ENCODE measurements at regions not wholly inside any gene's neighbourhood (a gene's known extent, or its start where the extent isn't known, plus 50 kb on each side); places are given as distances from the start of the nearest gene placed in this dataset.

DNA sequence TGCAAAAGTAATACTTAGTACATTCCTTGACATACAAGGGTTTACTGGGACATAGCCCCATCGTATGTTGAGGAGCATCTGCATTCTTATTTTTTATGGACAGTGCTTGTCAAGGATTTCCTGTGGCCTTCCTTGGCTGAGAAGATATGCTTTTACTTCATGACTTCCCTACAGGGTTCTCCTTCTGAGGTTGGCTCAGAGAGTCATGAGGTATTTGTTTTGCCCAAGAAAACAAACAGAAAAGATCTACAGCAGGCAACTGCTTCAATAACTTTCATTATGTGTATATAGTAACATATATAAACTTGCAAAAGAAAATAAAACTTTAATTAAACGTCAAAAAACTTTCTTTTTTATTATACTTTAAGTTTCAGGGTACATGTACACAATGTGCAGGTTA is 577.2 kb upstream of the SEMA3D start:
- ChIA-PET POLR2A (no interaction called here), CTCF (ENCODE audit: low intra/inter-chr PET ratio) (no interaction called here)
- no peak for FAIRE-seq
- Histone ChIP-seq H3K36me3 (ENCODE audit: control insufficient read depth, insufficient read depth, low read length) (no peaks in the 10 kb centered on the region), H2AFZ (ENCODE audit: low read depth, low read length) (no peak overlapping the region), H3K9me3 (replicated peaks; ENCODE audit: control insufficient read depth, insufficient read depth, low read depth, low read length) (no peaks in the 10 kb centered on the region), H3K79me2 (ENCODE audit: control insufficient read depth, insufficient read depth, low read length) (no peaks in the 10 kb centered on the region), H4K20me1 (replicated peaks; ENCODE audit: control insufficient read depth, insufficient read depth, low read length) (no peaks in the 10 kb centered on the region), H3K9ac (ENCODE audit: insufficient read depth in 1 of 2, low read depth in 2 of 2, low read length in 2 of 2) (no peak overlapping the region), H3K9me1 (ENCODE audit: control insufficient read depth, insufficient read depth, low read length) (no peaks in the 10 kb centered on the region), H3K4me3 (no peak overlapping the region), H3K27me3 (ENCODE audit: control insufficient read depth in 2 of 2, insufficient read depth in 2 of 2, low read length in 2 of 2) (no peaks in the 10 kb centered on the region), H3K4me2 (ENCODE audit: insufficient read depth, low read length) (no peak overlapping the region), H3K27ac (ENCODE audit: extremely low read depth, low read depth, low read length) (no peak overlapping the region), H3K4me1 (replicated peaks in 1 of 2; ENCODE audit: control insufficient read depth in 2 of 2, insufficient read depth in 2 of 2, low read length in 2 of 2) (no peaks in the 10 kb centered on the region)
- ATAC-seq: no peak
- in situ Hi-C loops (cut with MboI): no loop called here
- no TSS peak for BruUV-seq (replicated peaks)
- 3% methylated on average over 2 of the region's 2 CpGs for WGBS (ENCODE audit: insufficient coverage, low coverage, missing lambda C conversion rate)
- intact Hi-C loops (cut with micrococcal nuclease): no loop called here
- no peak for DNase-seq (ENCODE audit: extremely low read depth in 1 of 4, low spot score in 3 of 4)
- TF ChIP-seq, protein P1, sequence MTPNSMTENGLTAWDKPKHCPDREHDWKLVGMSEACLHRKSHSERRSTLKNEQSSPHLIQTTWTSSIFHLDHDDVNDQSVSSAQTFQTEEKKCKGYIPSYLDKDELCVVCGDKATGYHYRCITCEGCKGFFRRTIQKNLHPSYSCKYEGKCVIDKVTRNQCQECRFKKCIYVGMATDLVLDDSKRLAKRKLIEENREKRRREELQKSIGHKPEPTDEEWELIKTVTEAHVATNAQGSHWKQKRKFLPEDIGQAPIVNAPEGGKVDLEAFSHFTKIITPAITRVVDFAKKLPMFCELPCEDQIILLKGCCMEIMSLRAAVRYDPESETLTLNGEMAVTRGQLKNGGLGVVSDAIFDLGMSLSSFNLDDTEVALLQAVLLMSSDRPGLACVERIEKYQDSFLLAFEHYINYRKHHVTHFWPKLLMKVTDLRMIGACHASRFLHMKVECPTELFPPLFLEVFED (CRISPR knock-in tag; conservative IDR thresholded peaks at IDR 0.05): no peak
- no peak for TF ChIP-seq HDAC8 (tag; IDR thresholded peaks at IDR 0.05)
- no peak for TF ChIP-seq ZNF75A (CRISPR knock-in tag; IDR thresholded peaks at IDR 0.05)
- no peak for TF ChIP-seq SMC3 (conservative IDR thresholded peaks at IDR 0.05; ENCODE audit: insufficient read depth, low read depth, low read length)
- TF ChIP-seq, protein P2, sequence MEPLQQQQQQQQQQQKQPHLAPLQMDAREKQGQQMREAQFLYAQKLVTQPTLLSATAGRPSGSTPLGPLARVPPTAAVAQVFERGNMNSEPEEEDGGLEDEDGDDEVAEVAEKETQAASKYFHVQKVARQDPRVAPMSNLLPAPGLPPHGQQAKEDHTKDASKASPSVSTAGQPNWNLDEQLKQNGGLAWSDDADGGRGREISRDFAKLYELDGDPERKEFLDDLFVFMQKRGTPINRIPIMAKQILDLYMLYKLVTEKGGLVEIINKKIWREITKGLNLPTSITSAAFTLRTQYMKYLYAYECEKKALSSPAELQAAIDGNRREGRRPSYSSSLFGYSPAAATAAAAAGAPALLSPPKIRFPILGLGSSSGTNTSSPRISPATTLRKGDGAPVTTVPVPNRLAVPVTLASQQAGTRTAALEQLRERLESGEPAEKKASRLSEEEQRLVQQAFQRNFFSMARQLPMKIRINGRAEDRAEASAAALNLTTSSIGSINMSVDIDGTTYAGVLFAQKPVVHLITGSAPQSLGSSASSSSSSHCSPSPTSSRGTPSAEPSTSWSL (CRISPR knock-in tag; IDR thresholded peaks at IDR 0.05; ENCODE audit: borderline replicate concordance): no peak
- no peak for TF ChIP-seq RBM17 (IDR thresholded peaks at IDR 0.05; ENCODE audit: borderline replicate concordance, low read depth, low read length)
- TF ChIP-seq SREBF1 (IDR thresholded peaks at IDR 0.05; ENCODE audit: borderline replicate concordance, low read depth, low read length): no peak
- no peak for TF ChIP-seq CAMTA2 (CRISPR knock-in tag; conservative IDR thresholded peaks at IDR 0.05)
- TF ChIP-seq ZNF347 (CRISPR knock-in tag; IDR thresholded peaks at IDR 0.05; ENCODE audit: low read depth): no peak
- TF ChIP-seq ATF1 (CRISPR knock-in tag; IDR thresholded peaks at IDR 0.05): no peak
- no peak for TF ChIP-seq ATF1 (tag; IDR thresholded peaks at IDR 0.05)
- TF ChIP-seq, protein P3, sequence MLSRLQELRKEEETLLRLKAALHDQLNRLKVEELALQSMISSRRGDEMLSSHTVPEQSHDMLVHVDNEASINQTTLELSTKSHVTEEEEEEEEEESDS (CRISPR knock-in tag; IDR thresholded peaks at IDR 0.05): no peak
- TF ChIP-seq, protein P4, sequence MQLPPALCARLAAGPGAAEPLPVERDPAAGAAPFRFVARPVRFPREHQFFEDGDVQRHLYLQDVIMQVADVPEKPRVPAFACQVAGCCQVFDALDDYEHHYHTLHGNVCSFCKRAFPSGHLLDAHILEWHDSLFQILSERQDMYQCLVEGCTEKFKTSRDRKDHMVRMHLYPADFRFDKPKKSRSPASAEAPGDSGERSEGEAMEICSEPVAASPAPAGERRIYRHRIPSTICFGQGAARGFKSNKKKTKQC (CRISPR knock-in tag; IDR thresholded peaks at IDR 0.05): no peak
- no peak for TF ChIP-seq KDM2B (CRISPR knock-in tag; IDR thresholded peaks at IDR 0.05)
- no peak for TF ChIP-seq ZNF766 (CRISPR knock-in tag; conservative IDR thresholded peaks at IDR 0.05)
- TF ChIP-seq ZFP1 (CRISPR knock-in tag; IDR thresholded peaks at IDR 0.05): no peak
- TF ChIP-seq ZEB2 (IDR thresholded peaks at IDR 0.05): no peak
- no peak for TF ChIP-seq ZNF224 (CRISPR knock-in tag; IDR thresholded peaks at IDR 0.05)

All from K562 (cell line).